ENCODE measurements at regions not wholly inside any gene's neighbourhood (a gene's known extent, or its start where the extent isn't known, plus 50 kb on each side); places are given as distances from the start of the nearest gene placed in this dataset.

GRCh38 chr1:185574139-185574875 is 159.9 kb upstream of the HMCN1 start:
- DNase-seq = no peak

GRCh38 chr1:185573677-185574076 is 160.5 kb upstream of the HMCN1 start:
- no peak for DNase-seq

- no peak for DNase-seq
Measured at GRCh38 chr1:185573162-185573561, 161.0 kb upstream of the HMCN1 start.

DNA sequence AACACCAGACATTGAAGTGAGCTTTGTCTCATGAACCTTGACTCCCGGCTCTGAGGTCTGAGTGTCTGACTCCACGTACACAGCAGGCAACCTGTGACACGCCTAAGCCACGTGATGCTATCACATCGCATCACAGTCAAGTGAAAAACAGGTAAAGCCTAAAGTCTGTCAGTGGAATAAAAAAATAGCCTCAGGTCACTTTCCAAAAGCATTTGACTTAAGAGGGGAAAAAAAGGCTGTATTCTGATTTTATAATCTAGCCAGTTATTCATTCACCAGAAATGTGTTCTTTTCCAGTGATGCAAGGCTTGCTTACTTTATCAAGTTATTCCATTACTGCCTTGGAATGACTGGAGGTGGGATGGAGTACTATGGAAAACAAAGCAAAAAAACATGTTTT is 163.2 kb upstream of the HMCN1 start:
- DNase-seq = no peak

DNA sequence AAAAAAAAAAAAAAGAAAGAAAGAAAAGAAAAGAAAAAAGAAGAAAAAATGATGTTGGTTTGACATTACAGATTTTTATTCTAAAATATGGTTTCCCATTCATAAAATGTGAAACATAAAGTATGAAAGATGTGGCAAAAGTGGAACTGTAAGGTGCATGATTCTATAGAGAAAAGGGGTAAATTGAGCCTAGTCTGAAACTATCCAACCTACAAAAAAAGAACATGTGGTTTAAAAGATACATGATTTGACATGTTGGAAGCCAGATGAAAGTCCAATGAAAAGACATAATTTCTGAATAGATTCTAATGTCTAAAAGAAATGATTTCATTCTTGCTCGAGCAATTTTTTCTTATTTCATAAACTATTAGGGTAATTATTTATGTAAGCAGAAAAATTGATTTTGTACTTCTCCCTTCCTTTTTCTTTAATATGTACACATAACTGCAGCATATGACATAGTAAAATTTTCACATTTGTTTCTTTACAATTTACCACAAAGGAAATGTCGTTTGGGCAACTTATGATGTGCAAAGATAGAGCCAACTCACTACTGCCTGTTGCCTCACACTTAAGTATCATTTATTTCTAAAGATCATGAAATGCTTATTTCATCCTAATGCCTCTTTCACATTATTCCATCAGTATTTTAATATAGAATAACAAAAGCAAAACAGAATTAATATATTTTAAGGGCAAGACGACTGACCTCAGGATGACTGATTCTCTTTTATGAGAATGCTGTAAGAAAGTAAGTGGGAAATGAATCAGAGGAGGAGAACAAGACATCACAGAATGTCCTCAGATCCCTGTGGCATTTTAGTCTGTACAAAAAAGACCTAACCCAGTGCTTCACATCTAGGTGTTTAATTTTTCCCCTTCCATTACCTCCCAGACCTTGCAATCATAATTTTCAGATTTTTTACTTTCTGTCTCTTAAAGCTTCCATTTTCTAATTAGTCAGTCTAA is 165.8 kb upstream of the HMCN1 start:
- no peak for DNase-seq

DNA sequence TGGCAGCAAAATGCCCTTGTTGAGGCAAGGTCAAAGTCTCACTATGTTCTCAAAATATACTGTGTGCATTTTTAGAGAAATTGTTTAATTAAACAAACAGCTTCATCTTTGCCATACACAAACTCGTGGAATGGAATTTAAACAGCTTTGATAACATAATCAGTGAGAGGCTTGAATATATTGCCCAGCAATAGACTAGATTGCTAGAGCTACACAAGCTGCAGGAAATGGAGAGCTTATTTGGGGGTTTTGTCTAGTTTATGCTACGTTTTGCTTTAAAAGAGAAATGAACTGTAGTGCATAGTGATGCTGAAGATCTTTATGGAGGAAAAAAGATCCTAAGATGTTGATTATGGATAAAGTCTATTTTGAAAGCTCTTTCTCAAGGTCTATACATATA is 166.8 kb upstream of the HMCN1 start:
- no peak for DNase-seq

DNA sequence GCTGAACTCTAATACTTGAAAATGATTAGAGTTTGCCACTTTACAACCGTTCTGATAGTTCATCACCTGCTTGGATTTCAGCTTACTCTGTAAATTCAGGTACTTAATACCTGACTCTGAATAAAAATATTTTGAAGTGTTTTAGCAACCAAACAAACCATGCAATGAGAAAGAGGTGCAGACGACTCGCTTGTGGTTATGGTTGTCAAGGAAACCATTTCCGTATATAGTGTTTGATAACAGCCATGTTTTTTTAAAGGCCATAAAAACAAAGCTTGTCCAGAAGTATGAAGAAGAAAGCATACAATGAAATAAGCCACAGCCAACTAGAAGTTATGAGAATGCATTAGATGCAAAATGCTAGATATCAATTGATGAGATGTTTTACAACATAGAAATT is 167.2 kb upstream of the HMCN1 start:
- peak; percentile 21 for DNase-seq

- no peak for DNase-seq
Measured at GRCh38 chr1:185565302-185565701, 168.9 kb upstream of the HMCN1 start.

DNA sequence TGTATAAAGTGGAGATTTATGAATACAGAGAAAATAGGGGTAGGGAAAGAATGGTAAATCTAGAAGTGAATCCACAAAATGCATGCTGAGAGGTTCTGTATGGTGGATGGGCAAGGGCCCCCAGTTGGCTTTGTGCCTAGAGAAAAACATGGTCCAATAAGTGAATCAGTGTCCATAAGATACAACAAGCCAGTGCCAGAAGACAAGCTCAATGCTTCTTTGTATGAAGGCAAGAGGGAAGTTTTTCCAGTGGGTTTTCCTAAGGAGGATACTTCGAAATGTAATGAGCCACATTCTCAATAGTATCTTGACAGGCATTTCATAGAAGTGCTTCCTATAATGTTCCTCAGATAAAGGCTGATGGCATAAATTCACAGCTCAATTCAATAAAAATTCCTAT is 169.4 kb upstream of the HMCN1 start:
- no peak for DNase-seq

DNA sequence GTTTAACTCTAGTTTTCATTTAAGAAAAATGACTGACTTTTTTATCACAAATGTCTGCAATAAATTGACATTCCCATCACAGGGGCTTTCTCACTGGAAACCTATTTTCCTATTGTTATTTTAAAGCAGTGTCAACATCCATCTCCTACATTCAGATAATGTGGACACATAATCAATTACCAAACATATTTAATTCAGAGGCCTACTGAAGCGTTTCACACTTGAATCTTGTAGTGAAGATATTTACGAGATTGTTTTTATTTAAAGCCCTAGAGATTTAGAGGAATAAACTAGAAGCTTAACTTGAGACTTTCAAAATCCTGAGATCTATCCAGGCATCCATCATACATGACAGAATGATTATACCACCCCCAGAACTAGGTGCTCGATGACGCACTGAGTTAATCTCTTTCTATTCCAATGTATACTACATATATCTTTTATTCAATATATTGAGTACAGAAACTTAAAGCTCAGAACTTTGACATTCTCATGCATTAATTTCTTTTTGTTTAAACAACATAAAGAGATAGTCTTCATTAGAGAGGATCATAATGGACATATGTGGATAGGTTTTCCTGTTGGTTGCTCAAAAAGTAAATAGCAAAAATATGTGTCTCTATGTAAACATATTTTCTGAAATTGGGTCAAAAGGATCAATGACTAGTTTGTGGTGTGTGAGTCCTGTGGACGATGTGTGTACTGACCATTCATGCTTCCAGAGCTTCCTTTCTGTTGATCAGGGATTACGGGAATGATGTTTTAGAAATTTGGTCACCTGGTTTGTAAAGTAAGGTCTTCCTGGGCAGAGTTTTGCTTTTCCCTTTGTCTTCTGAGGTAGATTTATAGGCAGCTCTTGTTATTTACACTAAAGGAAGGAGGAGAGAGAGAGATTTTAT is 171.5 kb upstream of the HMCN1 start:
- DNase-seq = no peak

DNA sequence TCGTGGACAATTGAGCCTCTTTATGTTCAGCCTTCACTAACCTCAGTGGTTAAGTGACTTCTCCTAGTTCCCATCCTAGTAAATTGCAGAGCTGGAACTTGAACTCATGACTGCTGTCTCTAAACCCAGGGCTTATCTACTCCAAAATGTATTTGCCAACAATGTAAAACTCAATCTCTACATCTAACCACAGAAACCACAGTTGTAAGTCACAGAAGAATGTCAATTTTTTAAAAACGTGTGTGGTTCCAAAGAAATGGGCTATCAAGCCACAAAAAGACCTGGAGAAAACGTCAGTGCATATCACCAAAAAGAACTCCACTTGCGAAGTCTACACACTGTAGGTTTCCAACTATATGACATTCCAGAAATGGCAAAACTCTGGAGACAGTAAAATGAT is 172.6 kb upstream of the HMCN1 start:
- DNase-seq = no peak

DNA sequence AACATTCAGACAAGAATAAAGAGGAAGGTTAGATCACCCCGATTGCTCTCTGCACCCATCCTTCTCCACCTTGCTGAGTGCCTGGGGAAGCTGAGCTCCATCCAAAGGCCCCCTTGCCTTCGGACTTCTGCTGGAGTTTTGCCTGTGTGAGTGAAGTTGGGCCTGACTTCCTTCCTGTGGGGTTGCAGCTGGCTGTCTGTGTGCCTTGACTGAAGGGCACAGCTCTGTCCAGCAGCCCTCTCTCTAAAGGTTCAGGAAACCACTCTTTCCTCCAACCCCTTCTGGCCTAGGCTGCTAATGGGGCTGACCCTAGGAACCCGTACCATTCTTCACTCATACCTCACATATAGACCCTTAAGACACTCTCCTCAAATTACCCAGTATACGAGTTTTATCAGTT is 173.4 kb upstream of the HMCN1 start:
- DNase-seq = no peak

DNA sequence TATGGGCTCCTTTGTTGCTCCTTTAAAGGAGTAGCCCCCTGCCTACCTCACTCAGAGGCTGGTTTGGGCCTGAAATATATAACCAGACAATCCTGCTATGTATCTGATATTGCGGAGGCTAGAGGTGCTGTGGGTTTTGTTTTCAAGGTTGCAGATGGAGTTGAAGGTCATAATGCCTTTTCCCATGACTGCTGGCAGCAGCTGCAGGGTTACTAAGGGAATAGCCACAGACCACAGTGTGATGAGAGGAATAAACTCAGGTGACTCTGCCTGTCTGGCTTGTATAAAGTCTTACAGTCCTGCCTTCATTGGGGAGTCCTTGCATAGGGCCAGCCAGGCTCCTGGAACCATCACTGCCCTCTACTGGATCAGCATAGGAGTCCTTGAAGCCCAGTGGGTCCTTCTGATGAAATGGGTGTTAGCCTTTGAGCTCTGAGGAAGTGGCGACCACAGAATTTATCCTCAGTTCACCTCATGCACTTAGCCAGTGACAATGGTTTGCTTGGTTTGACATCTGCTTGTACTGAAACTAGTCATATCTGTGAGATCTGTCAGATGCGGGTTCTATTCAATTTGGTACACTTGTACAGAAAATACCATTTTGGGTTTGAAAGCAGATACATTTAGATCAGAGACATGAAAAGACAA is 174.4 kb upstream of the HMCN1 start:
- peak; percentile 43 for DNase-seq

DNA sequence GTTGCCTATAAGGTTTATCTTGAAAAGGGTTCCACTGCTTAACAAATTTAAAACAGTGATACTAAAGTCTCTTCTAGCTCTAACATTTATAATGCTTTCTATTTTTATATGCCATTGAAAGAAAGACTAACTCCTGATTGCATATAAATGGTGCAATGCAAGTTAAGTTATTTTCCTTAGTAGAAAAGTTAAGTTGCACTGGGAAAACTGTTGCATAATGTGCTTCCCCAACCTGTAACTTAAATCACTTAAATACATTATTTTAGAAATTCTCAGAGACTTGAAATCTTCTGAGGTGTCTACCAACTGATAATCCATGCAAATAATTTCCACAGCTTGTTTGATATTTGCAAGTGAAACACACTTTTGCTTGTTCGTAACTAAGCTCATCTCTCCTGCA is 175.0 kb upstream of the HMCN1 start:
- DNase-seq = no peak

DNA sequence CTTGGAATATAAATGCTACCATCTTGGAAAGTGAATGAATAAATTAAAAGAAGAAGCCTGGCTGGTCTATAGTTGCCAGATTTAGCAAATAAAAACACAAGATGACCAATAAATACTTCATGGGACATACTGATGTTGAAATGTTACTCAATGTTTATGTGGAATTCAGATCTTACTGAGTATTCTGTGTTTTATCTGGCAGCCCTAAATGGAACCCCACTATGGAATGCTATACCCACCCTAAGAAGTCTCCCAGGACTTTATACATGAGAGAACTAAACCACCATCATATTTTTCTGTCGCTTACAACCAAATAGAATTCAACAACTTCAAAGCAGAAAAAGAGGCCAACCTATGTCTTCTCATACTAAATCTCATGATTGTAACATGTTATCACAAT is 177.6 kb upstream of the HMCN1 start:
- DNase-seq = no peak

GRCh38 chr1:185555743-185556142 is 178.4 kb upstream of the HMCN1 start:
- DNase-seq = no peak

- DNase-seq = no peak
Measured at GRCh38 chr1:185551008-185551407, 183.2 kb upstream of the HMCN1 start.

- DNase-seq = no peak
Measured at GRCh38 chr1:185549906-185550305, 184.3 kb upstream of the HMCN1 start.

DNA sequence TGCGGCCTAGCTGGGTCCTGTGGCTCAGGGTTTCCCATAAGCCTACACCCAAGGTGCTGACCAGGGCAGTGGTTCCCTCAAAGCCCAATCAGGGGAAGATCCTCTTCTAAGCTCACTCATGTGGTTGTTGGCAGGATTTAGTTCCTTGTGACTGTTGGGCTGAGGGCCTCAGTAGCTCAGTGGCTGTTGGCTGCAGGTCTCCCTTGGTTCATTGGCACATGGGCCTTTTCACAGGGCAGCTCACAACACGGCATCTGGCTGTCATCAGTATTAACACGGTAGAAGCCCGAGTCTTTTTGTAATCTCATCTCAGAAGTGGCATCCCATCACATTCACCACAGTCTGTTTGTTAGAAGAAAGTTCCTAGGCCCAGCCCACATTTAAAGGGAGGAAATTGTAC is 188.2 kb upstream of the HMCN1 start:
- DNase-seq = no peak

GRCh38 chr1:185541871-185542301 is 192.3 kb upstream of the HMCN1 start:
- DNase-seq = no peak

- no peak for DNase-seq
Measured at GRCh38 chr1:185540295-185540694, 193.9 kb upstream of the HMCN1 start.

DNA sequence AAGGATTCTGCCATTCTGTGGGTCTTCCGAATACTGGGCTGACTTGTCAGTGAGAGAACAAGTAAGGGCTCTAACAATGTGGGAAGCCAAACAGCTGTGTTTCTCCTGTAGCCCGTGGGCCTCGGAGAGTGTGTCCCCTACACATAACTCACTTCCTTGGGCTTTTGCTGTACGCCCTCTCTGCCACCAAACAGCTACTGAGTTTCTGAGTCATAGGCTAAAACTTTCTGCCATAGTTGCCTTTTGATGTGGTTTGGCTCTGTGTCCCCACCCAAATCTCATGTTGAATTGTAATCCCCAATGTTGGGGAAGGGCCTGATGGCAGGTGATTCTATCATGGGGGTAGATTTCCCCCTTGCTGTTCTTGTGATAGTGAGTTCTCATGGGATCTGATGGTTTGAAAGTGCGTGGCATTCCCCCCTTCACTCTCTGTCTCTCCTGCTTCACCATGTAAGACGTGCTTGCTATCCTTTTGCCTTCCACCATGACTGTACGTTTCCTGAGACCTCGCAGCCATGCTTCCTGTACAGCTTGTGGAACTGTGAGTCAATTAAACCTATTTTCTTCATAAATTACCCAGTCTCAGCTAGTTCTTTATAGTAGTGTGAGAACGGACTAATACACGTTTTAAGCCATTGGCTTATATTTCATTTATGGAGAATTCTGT is 194.8 kb upstream of the HMCN1 start:
- DNase-seq = no peak
